GM18861 (cell line): ENCODE measurements at regions not wholly inside any gene's neighbourhood (a gene's known extent, or its start where the extent isn't known, plus 50 kb on each side); places are given as distances from the start of the nearest gene placed in this dataset.
"Not testable (repeated sequence)": the region's sequence is repeated elsewhere in the genome, so short reads cannot be mapped to it uniquely, and the experiment has no call there.

ENCODE experiments used
- ATAC-seq: cut with Tn5 transposase; IDR thresholded peaks from one replicate; pipeline ENCODE4 v1.9.1; 2021; ENCODE audit not compliant: unreplicated experiment

GRCh38 chr10:34058845-34059614, 724.6 kb upstream of the NRP1 start:
- no peak for ATAC-seq

DNA sequence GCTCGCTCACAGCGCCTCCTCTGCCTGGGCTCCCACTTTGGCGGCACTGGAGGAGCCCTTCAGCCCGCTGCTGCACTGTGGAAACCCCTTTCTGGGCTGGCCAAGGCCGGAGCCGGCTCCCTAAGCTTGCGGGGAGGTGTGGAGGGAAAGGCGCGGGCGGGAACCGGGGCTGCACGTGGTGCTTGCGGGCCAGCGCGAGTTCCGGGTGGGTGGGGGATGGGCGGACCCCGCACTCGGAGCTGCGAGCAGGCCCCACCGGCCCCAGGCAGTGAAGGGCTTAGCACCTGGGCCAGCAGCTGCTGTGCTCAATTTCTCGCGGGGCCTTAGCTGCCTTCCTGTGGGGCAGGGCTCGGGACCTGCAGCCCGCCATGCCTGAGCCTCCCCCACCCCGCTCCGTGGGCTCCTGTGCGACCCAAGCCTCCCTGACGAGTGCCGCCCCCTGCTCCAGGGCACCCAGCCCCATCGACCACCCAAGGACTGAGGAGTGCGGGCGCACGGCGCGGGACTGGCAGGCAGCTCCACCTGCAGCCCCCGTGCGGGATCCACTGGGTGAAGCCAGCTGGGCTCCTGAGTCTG, 721.0 kb upstream of the NRP1 start:
- ATAC-seq, result not testable (repeated sequence)

GRCh38 chr10:34049887-34050286, 715.4 kb upstream of the NRP1 start:
- ATAC-seq, result no peak

DNA sequence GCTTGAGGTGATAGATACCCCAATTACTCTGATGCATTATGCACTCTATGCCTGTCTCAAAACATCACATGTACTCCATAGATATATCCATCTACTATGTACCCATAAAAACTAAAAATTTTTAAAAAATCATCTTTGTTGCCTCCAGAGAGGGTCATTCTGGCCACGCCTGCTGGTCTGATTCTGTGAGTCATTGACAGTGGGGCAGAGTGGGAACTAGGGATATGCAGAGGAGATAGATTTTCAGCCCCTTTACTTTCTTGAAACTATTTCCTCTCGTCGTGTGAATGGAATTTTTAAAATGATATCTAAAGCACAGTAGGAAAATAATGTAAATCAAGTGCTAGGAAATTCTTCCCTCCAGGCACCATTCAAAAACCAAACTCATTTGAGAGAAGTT, 715.0 kb upstream of the NRP1 start:
- no peak for ATAC-seq

DNA sequence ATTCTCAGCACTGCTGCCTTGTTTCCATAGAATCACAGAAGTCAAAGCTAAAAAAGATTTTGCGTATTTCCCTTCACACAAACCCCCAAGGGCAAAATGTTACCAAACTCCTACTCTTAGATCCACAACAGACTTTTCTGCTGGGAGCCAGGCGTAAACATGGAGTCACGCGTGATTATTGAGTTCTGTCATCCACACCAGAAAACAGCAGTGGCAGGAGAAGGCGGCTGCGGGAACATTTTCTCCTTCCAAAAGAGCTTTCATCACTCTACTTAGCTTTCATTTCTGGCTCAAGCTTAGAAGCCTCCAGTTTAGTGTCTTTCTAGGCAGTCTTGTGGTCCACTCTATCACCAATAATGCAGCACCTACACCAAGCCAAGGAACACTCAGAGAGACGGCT, 712.9 kb upstream of the NRP1 start:
- ATAC-seq, result no peak

DNA sequence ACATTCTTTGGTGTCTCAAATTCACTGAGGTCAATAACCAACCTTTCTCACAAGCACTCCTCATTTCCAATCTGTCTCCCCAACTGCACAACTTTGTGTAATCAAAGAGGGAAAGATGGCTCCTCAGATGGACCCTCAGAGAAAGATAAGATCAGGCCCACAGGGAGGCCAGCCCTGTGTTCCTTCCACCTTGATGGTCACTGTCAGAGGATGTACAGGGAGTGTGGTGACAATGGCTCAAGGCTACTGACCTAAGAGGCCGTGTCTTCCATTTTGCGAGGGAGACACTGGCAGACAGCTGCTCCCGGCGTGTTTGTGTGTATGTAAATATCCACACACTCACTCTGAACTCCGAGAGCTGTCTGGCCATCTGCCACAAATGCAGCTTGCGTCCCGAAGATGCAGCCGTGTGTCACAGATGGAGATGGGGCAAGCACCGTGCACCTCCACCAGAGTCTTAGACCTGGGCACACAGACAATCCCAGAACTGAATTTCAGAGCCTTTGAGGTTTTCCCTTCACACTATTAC, 712.1 kb upstream of the NRP1 start:
- ATAC-seq, result no peak

DNA sequence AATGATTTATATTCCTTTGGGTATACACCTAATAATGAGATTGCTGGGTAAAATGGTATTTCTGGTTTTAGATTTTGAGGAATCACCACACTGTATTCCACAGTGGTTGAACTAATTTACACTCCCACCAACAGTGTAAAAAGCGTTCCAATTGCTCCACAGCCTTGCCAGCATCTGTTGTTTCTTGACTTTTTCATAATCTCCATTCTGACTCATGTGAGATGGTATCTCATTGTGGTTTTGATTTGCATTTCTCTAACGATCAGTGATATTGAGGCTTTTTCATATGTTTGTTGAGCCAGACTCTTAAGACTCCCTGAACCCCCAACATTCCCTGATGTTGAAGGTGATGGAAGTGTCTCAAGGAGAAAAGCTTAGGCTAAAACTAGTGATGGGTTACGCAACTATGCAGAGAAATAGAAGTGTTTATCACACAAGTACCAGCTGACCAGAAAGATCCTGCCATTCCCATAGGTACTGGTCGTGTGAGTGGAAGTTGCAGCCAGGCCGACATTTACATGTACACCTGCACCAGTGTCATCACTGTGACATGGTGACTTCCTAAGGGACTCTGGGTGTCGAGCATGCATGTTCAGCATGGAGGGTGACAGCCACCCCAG, 711.2 kb upstream of the NRP1 start:
- ATAC-seq, result no peak

DNA sequence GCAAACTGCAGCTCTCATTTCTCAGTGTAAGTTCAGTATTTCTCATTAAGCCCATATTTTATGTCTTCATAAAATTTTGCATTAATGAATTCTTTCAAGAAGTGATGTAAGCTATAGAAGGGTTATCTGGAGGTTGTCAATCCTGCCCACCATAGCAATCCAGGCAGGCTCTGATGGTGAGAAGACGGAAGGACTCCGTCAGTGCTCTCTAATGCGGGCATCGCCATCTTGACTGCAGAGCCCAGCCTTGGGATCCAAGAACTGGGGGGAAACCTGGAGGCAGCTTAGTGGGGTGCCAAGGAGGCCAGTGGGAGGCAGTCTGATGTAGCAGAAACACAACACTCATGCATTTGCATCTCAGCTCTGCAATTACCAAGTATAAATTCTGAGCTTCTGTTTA, 707.4 kb upstream of the NRP1 start:
- ATAC-seq, result no peak

DNA sequence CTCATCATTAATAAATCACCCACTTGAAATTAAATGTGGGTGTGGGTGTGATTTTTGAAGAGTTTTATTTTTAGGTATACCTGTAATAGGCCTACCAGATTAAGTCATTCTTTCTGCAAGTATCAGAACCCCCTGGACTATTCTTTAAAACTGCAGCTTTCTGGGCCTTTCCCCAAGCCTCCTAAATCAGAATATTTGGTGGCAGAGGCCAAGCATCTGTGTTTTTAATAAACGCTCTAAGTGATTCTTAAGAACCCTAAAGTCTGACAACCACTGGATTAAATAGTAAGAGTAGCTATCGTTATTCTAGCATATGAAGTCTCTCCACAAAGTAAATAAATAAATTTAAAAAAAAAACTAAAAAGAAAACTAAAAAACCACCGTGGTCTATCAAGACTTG, 703.0 kb upstream of the NRP1 start:
- no peak for ATAC-seq

DNA sequence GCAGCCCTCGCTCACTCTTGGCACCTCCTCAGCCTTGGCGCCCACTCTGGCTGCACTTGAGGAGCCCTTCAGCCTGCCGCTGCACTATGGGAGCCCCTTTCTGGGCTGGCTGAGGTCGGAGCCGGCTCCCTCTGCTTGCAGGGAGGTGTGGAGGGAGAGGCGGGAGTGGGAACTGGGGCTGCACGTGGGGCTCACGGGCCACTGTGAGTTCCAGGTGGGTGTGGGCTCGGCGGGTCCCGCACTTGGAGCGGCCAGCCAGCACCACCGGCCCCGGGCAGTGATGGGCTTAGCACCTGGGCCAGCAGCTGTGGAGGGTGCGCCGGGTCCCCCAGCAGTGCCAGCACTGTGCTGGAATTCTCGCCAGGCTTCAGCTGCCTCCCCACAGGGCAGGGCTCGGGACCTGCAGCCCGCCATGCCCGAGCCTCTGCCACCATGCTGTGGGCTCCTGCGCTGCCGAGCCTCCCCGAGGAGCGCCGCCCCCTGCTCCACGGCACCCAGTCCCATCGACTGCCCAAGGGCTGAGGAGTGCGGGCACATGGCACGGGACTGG, 700.8 kb upstream of the NRP1 start:
- not testable (repeated sequence) for ATAC-seq

DNA sequence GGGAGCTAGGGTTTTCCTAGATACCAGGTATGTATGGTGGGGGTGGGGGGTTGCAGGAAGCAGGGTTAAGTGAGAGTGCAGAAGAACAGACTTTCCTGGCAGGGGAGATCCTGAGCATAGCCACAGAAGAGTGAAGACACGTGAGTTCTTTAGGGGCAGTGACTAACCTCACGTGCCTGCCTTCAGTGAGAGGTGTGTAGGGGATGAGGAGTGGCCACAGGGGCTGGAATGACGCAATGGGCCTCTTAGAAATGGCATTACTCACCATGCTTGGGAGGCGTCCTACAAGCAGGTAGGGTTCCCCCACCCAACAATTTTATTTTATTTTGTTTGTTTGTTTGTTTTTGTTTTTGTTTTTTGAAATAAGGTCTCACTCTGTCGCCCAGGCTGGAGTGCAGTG, 698.6 kb upstream of the NRP1 start:
- ATAC-seq, result no peak

DNA sequence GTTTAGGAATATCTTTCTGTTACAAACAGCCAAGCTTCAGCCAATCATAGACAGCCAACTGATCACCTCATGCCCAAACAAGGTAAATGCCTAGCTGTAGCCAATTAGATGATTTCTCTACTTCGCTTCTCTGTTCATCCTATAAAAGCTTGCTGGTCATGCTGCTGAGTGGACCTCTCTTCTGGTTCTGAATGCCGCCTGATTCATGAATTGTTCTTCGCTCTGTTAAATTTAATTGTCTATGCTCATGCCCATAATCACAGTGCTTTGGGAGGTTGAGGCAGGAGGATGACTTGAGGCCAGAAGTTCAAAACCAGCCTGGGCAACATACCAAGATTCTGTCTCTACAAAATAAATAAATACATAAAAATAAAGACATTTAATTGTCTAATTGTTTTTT, 698.1 kb upstream of the NRP1 start:
- ATAC-seq, result no peak

GRCh38 chr10:34031400-34031799, 696.9 kb upstream of the NRP1 start:
- no peak for ATAC-seq

DNA sequence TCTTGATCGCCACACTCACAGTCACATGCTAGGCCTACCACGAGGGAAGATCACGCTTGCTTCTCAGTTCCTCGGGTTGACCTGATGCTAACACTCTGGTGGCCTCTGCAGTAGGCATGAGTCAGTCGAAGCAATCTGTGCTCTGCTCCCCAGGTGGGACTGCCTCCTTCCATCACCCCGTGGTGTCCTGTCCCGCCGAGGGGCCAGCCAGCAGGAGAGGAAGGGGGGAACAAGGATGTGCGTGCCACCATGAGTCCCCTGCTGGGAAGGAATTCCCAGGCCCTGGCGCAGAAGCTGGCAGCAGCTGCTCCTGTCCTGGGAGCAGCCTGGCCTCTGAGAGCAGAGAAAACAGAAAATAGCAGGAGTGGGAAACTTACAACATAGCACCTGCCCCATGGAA, 695.0 kb upstream of the NRP1 start:
- no peak for ATAC-seq

DNA sequence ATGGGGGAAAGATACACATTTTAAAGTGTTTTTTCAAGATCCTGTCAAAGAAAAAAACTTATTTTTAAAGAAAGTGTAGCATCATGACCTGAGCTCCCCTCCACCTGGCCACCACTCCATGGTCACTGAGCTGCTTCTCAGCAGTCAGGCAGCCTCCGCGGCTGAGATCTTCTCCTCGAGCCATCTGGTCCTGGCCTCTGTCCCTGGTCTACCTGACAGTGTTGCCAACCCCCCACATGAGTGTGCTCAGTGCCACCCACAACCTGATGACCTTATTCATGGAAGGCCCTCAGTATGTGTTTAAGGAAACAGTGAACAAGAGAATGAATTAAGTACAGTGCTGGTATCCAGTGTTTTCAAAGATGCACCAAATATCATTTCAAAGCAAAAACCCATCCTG, 694.5 kb upstream of the NRP1 start:
- no peak for ATAC-seq

- ATAC-seq, result no peak
These were observed 690.4 kb upstream of the NRP1 start for GRCh38 chr10:34024693-34025425.

- ATAC-seq, result no peak
These were observed 689.8 kb upstream of the NRP1 start for GRCh38 chr10:34024282-34024681.

DNA sequence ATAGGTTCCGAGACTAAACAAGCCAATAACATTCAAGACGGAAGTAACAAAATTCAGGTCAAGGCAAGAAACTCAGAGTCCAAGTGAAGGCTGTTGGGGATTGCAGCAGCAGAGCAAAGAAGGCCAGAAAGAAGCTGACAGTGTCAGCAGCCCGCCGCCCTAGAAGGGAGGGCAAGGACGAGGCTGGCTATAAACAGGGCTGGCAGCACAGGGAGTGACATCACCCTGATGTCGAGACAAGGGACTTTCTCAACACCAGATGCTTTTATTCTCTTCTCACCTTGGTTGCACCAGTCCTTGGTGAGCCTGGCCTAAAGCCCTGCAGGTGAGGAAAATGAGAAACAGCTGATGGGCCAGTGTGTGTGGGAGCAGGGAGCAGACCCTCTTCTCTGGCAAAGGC, 687.7 kb upstream of the NRP1 start:
- ATAC-seq, result no peak

DNA sequence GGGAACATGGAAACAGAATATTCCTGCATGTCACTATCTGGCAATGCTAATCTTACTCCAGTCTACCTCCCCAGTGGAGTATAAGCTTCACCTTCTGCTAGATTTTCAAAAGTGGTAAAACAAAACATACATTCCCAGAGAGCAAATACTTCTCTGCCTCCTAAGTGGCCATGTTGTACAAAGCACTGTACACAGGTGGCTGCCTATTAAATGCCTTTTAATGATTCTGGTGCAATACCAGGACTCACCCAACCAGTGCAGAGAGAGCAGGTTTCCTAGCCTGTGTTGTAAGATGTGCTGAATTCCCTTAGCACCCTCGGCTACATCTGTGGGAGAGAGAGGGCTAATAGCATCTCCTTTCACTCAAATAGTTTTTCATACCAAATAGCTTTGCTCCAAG, 684.3 kb upstream of the NRP1 start:
- no peak for ATAC-seq

DNA sequence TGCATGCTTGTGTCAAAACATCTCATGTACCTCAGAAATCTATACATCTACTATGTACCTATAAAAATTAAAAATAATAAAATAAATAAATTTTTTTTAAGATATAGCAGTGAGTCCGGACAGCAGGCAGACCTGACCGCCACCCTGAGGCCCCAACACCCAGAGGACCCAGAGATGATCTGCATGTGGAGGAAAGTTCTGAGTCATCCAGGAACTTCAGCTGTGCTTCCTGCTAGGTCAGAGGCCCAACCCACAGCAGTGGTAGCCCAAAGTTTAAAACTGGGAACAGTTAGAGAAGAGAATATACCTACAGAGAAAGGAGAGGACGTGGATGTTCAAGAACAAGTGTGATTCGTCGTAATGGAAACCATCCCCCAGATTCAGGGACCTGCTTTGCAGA, 683.7 kb upstream of the NRP1 start:
- no peak for ATAC-seq

- no peak for ATAC-seq
These were observed 682.8 kb upstream of the NRP1 start for GRCh38 chr10:34017281-34017680.
